Progenitor cell of endocrine pancreas (in vitro differentiated cells): ENCODE measurements at regions not wholly inside any gene's neighbourhood (a gene's known extent, or its start where the extent isn't known, plus 50 kb on each side); places are given as distances from the start of the nearest gene placed in this dataset.

Experiments
- DNase-seq: peaks from one replicate; pipeline ENCODE4 v3.0.0; 2021; ENCODE audit warnings: low spot score; ENCODE audit not compliant: unreplicated experiment
- H3K27ac Mint-ChIP-seq: 2 replicates; pipeline ENCODE4 v1.8.0; 2021; ENCODE audit warnings: mild to moderate bottlenecking, moderate library complexity, mixed read lengths
- H3K27me3 Mint-ChIP-seq: 2 replicates; pipeline ENCODE4 v1.8.0; 2021; ENCODE audit warnings: mixed read lengths
- H3K36me3 Mint-ChIP-seq: 2 replicates; pipeline ENCODE4 v1.8.0; 2022; ENCODE audit warnings: mixed read lengths; ENCODE audit not compliant: insufficient read depth
- H3K4me1 Mint-ChIP-seq: 2 replicates; pipeline ENCODE4 v1.8.0; 2021; ENCODE audit warnings: low read depth, mixed read lengths
- H3K4me3 Mint-ChIP-seq: 2 replicates; pipeline ENCODE4 v1.8.0; 2021; ENCODE audit warnings: low read depth, mild to moderate bottlenecking, moderate library complexity, mixed read lengths
- H3K9me3 Mint-ChIP-seq: 2 replicates; pipeline ENCODE4 v1.8.0; 2021; ENCODE audit warnings: low read depth, mixed read lengths
- CTCF ChIP-seq: fragments of 200-600 bp; sonication (generic); IDR thresholded peaks from one replicate; pipeline ENCODE4 v1.5.0; 2021; ENCODE audit warnings: antibody characterized with exemption, mild to moderate bottlenecking; ENCODE audit not compliant: unreplicated experiment

DNA sequence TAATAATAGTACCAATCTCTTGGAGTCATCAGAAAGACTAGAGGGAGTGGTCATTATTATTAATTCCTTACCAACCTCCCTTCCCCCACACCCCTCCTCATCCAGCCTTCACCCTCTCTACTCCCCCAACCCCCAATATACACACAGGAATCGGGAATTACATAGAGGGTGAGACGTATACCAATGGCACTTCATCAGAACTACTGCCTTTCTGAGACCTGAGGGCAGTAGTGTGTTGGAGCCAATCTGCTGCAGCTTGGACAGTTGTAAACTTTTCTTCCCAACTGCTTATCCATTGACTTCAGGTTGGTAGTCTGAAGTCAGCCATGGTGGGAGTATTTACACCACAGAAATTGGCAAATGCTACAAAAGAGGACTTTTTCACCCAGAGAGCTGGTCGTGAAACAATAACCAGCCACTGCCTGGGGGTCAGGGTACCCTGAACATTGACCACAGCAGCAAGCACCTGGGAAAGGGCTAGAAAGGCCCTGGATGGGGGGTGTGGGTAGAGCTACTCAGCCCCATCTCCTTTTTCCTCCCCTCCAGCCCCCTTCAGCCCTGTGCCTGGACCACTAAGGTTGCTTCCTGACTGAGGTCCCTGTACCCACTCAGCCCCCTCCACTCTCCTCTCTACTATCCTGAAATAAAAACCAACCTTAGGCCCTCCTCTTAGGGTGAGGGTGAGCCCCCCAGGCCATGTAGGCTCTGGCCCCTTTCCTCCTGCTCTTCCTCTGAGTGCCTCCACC, 161.5 kb downstream of the MRPL14 start:
- peak overlapping the region; percentile 44 for H3K27ac Mint-ChIP-seq
- no peak overlapping the region for H3K4me3 Mint-ChIP-seq
- H3K36me3 Mint-ChIP-seq, result no peaks in the 10 kb centered on the region
- H3K9me3 Mint-ChIP-seq, result no peaks in the 10 kb centered on the region
- H3K4me1 Mint-ChIP-seq, result no peaks in the 10 kb centered on the region
- TF ChIP-seq CTCF, result no peak
- H3K27me3 Mint-ChIP-seq, result peaks cover 7% of the 10 kb centered on the region
- no peak for DNase-seq

- no peaks in the 10 kb centered on the region for H3K9me3 Mint-ChIP-seq
- H3K4me1 Mint-ChIP-seq, result no peaks in the 10 kb centered on the region
- peaks cover 2% of the 10 kb centered on the region for H3K27me3 Mint-ChIP-seq
- H3K27ac Mint-ChIP-seq, result no peak overlapping the region
- TF ChIP-seq CTCF, result no peak
- no peaks in the 10 kb centered on the region for H3K36me3 Mint-ChIP-seq
- H3K4me3 Mint-ChIP-seq, result no peak overlapping the region
- DNase-seq, result no peak
Measured at GRCh38 chr6:43964659-43965570, 162.3 kb downstream of the MRPL14 start.

DNA sequence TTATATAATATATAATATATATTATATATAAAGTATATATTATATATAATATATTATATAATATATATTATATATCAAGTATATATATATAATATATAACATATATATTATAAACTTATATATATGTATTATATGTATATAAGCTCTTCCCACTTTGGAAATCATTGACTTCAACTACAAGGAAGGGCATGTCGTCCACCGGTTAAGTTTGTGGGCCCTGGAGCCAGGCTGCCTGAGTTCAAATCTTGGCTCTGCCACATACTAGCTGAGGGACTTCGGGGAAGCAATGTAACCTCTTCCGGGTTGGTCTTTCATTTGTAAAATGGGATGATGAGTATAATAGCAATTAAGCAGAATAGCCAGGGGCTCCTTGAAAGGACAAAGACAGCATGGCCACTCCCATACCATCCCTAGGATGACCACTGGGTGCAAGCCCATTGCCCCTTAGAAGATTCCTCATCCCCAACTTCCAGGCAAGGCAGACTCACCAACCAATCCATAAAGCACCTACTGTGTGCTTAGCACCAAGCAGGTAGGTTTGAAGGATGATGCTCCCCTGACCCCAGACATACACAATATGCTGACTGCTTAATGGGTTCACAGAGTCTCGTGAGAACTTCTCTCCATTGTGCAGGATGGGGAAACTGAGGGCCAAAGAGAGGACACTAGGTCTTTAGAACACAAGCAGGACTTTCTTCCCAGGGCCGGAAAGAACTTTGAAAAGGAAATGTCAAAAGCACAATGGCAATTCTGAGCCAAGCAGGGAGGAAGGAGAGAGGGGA, 163.2 kb downstream of the MRPL14 start:
- H3K9me3 Mint-ChIP-seq, result no peaks in the 10 kb centered on the region
- no peak for DNase-seq
- H3K27ac Mint-ChIP-seq, result no peak overlapping the region
- H3K27me3 Mint-ChIP-seq, result peaks cover 2% of the 10 kb centered on the region
- no peaks in the 10 kb centered on the region for H3K4me1 Mint-ChIP-seq
- no peak for TF ChIP-seq CTCF
- H3K36me3 Mint-ChIP-seq, result no peaks in the 10 kb centered on the region
- H3K4me3 Mint-ChIP-seq, result no peak overlapping the region

- Mint-ChIP-seq H3K4me1 (no peaks in the 10 kb centered on the region), H3K27ac (no peak overlapping the region), H3K9me3 (no peaks in the 10 kb centered on the region), H3K4me3 (no peak overlapping the region), H3K27me3 (peaks cover 2% of the 10 kb centered on the region), H3K36me3 (no peaks in the 10 kb centered on the region)
- no peak for DNase-seq
- TF ChIP-seq CTCF, result no peak
Measured at GRCh38 chr6:43963203-43963602, 164.0 kb downstream of the MRPL14 start.

DNA sequence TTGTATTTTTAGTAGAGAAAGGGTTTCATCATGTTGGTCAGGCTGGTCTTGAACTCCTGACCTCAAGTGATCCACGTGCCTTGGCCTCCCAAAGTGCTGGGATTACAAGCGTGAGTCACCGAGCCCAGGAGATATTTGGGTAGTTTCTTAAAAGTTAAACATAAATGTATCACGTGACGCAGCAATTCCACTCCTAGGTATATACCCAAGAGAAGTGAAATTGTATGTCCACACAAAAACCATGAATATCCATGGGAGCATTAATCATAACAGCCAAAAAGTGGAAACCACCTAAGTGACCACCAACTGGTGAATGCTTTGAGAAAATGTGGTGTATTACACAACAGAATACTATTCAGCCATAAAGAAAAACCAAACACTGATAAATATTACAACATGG, 164.8 kb downstream of the MRPL14 start:
- Mint-ChIP-seq H3K4me1 (no peaks in the 10 kb centered on the region), H3K27ac (no peak overlapping the region), H3K9me3 (no peaks in the 10 kb centered on the region), H3K27me3 (peaks cover 2% of the 10 kb centered on the region), H3K36me3 (no peaks in the 10 kb centered on the region), H3K4me3 (no peak overlapping the region)
- TF ChIP-seq CTCF, result no peak
- no peak for DNase-seq
